RCC 7860 (cell line): ENCODE measurements at regions not wholly inside any gene's neighbourhood (a gene's known extent, or its start where the extent isn't known, plus 50 kb on each side); places are given as distances from the start of the nearest gene placed in this dataset.
A peak's percentile ranks its signal among the peaks of the same experiment; 100 is the strongest.

Source experiments
- DNase-seq: peaks from one replicate; pipeline ENCODE4 v3.0.0-alpha.2; 2015; ENCODE audit warnings: low spot score
- FAIRE-seq: peaks from 2 replicates; lab custom pipeline; 2012; peaks lifted over from hg19 to GRCh38; lab: Jason Lieb, UNC

GRCh38 chr10:123565691-123566660, 100.2 kb upstream of the GPR26 start:
- DNase-seq: no peak

GRCh38 chr10:123567984-123568739, 98.0 kb upstream of the GPR26 start:
- FAIRE-seq: no peak
- DNase-seq: no peak

More at GRCh38 chr10:123565691-123566660, 100.2 kb upstream of the GPR26 start:
- FAIRE-seq: no peak

- FAIRE-seq: no peak
- no peak for DNase-seq
Observed at GRCh38 chr10:123568751-123569150, 97.4 kb upstream of the GPR26 start.

- FAIRE-seq (no peak), DNase-seq (no peak)
Observed at GRCh38 chr10:123569436-123570035, 96.6 kb upstream of the GPR26 start.

GRCh38 chr10:123570051-123570897, 95.9 kb upstream of the GPR26 start:
- no peak for DNase-seq
- no peak for FAIRE-seq

GRCh38 chr10:123570898-123571515, 95.1 kb upstream of the GPR26 start:
- FAIRE-seq: no peak
- DNase-seq: no peak

- FAIRE-seq (no peak), DNase-seq (no peak)
Observed at GRCh38 chr10:123571978-123572377, 94.2 kb upstream of the GPR26 start.

GRCh38 chr10:123573236-123574108, 92.7 kb upstream of the GPR26 start:
- DNase-seq (no peak), FAIRE-seq (no peak)

GRCh38 chr10:123574109-123574698, 92.0 kb upstream of the GPR26 start:
- FAIRE-seq: no peak
- DNase-seq: no peak

GRCh38 chr10:123575105-123575504, 91.0 kb upstream of the GPR26 start:
- FAIRE-seq (no peak), DNase-seq (no peak)

GRCh38 chr10:123576706-123577105, 89.4 kb upstream of the GPR26 start:
- FAIRE-seq (no peak), DNase-seq (no peak)

GRCh38 chr10:123577921-123578461, 88.2 kb upstream of the GPR26 start:
- no peak for DNase-seq
- no peak for FAIRE-seq

GRCh38 chr10:123578721-123579120, 87.4 kb upstream of the GPR26 start:
- no peak for FAIRE-seq

GRCh38 chr10:123579675-123580074, 86.5 kb upstream of the GPR26 start:
- DNase-seq (no peak), FAIRE-seq (no peak)

More at GRCh38 chr10:123578721-123579120, 87.4 kb upstream of the GPR26 start:
- DNase-seq: no peak

- no peak for DNase-seq
- FAIRE-seq: no peak
Observed at GRCh38 chr10:123580426-123580825, 85.7 kb upstream of the GPR26 start.

- FAIRE-seq: no peak
Observed at GRCh38 chr10:123581656-123582055, 84.5 kb upstream of the GPR26 start.

GRCh38 chr10:123582084-123582989, 83.8 kb upstream of the GPR26 start:
- DNase-seq: peak; percentile 31
- FAIRE-seq: no peak

More at GRCh38 chr10:123581656-123582055, 84.5 kb upstream of the GPR26 start:
- no peak for DNase-seq
